GM19372 (cell line): ENCODE measurements at regions not wholly inside any gene's neighbourhood (a gene's known extent, or its start where the extent isn't known, plus 50 kb on each side); places are given as distances from the start of the nearest gene placed in this dataset.
"Not testable (repeated sequence)": the region's sequence is repeated elsewhere in the genome, so short reads cannot be mapped to it uniquely, and the experiment has no call there.

ENCODE experiments used
- ATAC-seq: cut with Tn5 transposase; IDR thresholded peaks from one replicate; pipeline ENCODE4 v1.9.1; 2021; ENCODE audit warnings: mild to moderate bottlenecking, low read depth, moderate library complexity; ENCODE audit not compliant: unreplicated experiment

GRCh38 chr3:194877291-194878119 is 191.8 kb downstream of the FAM43A start:
- no peak for ATAC-seq

- ATAC-seq = no peak
Measured at GRCh38 chr3:194879126-194879877, 193.6 kb downstream of the FAM43A start.

DNA sequence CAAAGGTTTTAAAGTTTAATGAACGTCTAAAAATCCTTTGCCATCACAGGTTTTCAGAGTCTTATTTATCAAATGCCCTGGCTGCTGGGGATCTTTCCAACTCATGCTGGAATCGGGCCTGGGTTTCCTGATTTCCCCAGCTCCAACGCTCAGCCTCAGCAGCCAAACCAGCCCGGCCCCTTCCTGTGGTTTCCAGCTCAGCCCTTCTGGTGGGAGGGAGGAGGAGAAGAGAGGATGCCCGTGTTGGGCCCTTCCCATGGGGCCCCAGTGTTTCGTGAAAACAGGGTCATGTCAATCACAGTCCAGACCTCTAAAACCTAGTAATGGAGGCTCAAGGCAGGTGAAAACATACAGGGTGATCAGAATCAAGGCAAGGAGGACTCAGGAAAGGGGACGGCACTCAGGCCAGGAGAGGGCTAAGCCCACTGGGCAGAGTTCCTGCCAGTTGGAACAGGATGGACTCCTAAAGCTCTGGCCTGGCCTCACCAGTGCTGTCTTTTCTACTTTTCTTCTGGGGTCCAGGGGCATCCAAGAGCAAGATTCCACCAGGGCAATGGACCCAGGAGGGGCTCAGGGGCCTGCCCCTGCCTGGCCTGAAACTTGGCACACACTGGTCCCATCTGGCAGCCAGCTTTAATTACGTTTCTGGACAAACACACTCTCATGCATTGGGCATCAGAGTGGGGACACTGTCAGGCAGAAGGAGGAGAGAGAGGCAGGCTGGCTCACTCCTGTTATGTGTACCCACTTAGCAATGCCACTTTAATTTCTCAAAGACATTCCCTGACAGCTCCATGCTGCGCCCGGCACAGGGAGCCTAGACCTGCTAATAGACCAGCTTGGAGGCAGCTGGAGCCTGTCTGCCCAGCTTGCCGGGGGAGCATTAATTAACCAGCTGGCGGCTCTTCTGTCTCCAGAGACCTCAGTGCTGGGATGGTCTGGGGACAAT is 194.6 kb downstream of the FAM43A start:
- no peak for ATAC-seq

DNA sequence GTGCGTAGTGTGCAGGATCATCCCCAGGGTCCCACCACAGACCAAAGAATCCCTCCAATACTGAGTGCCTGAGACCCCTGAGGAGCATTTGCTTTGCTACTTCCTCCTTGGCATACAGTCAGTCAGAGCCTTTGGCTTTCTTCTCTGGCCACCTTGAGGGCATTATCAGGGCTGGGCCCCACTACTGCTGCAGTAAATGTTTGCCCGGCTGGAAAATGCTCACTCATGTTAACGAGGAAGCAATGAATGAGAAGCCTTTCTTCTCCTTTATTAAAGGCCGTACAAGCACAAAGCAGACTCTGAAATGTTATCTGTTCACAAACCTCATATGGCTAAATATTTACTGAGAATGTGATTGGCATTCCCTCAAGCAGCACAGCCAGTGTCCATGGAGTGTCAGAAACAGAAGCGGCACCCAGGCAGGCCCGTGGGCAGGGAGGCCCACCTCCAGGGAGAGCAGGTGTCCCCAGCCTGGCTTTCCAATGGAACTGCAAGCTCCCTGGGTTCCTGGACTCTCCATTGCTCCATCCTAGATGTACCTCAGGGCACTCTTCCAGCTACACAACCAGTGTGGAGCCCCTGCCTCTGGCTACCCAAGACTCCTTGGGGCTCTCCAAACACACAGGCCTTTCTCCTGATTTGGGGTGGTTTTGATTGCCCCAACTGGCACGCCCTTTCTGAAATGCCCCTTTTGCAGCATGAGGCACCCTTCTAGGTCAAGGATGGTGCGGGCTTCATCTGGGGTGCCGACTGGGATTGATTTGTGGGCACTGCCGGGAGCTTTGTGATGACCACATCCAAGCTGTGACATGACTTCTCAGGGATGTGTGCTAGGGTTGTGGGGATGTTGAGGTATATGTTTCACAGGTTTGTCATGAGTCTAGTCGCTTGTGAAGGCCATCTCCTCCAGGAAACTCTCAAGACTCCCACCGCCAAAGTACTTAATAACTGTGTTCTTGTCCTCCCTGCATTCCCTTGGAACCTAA is 195.6 kb downstream of the FAM43A start:
- ATAC-seq = no peak

DNA sequence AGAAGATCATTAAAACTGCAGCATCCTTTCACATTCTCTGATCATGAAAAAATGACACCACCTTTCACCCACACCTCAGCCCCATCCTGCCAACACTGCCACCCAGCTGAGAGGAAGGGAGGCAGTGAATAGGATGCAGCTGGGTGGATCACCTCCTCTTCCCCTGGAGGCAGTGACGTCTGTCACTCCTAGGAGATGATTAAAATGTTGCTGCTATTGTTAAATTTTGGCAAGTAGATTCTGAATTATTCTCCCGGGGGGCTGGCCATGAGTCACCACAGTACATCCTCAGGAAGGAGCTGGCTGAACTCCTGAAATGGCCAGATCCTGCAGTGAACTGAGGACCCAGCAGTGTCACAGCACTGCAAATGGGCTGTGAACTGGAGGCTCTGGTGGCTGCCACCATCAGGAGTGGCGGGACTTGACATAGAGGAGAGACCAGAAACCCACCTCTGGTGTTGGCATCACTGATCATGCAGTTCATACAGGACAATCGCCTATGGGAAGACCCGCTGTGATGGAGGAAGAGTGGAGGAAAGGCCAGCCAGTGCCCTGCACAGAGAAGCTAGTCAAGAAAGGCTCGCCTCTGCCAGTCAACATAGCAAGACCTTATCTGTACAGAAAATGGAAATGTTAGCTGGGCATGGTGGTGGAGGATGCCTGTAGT is 199.1 kb downstream of the FAM43A start:
- ATAC-seq = no peak

- ATAC-seq = no peak
Measured at GRCh38 chr3:194885766-194886165, 200.1 kb downstream of the FAM43A start.

DNA sequence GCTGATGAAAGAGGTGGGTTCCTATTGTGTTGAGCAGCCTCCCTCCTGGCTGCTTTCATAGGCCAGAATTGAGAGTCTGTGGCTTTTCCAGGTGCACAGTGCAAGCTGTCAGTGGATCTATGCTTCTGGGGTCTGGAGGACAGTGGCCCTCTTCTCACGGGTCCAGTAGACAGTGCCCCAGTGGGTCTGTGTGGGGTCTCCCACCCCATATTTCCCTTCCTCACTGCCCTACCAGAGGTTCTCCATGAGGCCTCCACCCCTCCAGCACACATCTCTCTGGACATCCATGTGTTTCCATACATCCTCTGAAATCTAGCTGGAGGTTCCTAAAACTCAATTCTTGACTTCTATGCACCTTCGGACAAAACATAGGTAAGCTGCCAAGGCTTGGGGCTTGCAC is 201.2 kb downstream of the FAM43A start:
- no peak for ATAC-seq

GRCh38 chr3:194888062-194888461 is 202.4 kb downstream of the FAM43A start:
- ATAC-seq = not testable (repeated sequence)

DNA sequence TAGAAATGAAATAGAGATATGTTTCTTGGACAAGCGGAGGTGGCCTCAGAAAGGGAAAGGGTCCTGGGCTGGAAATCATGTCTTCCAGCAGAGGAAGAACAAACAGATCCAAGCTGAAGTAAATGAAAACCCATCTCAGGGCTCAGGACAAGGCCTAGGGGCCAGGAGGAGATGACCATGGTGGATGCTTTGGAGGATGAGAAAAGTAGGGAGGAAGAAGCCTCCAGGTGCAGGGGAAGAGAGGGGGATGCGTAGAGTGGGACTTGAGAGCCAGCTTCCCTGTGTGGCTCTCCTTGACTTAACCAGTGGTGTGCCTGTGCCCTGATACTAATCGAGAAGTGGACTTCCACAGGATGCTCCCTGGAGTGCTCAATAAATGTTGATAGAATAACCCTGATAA is 203.2 kb downstream of the FAM43A start:
- no peak for ATAC-seq

DNA sequence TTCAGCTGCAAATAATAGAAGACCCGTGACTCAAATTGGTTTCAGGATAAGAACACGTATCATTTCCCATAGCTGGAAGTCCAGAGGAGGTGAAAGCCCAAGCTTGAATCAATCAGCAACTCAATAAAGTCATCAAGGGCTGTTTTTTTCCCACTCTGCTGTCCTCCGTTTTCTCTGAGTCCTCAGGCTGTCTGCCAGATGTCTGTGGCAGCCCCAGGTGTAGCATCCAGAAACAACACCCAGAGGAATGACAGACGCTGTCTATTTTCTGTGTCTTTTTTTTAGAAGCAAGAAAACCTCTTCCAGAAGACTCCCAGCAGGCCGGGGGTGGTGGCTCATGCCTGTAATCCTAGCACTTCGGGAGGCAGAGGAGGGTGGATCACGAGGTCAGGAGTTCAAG is 204.4 kb downstream of the FAM43A start:
- no peak for ATAC-seq

DNA sequence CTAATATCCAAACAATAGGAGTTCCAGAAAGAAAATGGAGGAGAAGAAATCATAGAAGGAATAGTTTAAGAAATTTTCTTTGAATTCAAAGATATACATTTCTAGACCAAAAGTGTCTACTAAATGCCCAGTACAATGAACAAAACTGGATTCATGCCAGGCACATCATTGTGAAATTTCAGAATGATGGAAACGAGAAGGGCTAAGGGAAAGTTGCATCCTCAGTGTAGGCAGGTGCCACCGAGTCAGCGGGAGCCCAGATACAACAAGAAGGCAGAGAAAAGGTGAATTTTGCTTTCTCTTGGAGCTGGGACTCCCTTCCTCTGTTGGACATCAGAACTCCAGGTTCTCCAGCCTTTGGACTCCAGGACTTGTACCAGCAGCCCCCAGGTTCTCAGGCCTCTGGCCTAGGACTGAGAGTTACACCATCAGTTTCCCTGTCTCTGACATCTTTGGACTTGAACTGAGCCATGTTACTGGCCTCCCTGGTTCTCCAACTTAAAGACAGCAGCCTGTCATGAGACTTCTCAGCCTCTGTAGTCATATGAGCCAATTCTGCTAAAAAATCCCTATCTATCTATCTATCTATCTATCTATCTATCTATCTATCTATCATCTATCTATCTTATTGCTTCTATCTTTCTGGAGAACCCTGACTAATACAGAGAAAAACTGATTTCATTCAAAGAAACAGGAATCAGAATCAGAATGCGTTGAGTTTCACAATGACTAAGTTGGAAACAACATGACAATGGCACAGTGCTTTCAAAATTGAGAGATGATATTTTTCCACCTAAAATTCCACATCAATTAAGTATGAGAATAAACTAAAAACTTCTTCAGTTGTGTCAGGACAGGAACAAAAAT is 207.7 kb downstream of the FAM43A start:
- no peak for ATAC-seq

- ATAC-seq = no peak
Measured at GRCh38 chr3:194894538-194894937, 208.9 kb downstream of the FAM43A start.

- ATAC-seq = no peak
Measured at GRCh38 chr3:194900854-194901522, 215.3 kb downstream of the FAM43A start.

GRCh38 chr3:194903447-194903846 is 217.8 kb downstream of the FAM43A start:
- ATAC-seq = not testable (repeated sequence)

DNA sequence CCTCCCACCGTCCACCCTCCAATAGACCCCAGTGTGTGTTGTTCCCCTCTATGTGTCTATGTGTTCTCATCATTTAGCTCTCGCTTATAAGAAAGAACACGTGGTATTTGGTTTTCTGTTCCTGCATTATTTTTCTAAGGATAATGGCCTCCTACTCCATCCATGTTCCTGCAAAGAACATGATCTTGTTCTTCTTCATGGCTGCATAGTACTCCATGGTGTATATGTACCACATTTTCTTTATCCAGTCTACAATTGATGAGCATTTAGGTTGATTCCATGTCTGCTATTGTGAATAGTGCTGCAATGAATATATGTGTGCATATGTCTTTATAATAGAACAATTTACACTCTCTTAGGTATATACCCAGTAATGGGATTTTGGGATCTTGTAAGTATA is 219.3 kb downstream of the FAM43A start:
- ATAC-seq = not testable (repeated sequence)

- no peak for ATAC-seq
Measured at GRCh38 chr3:194905696-194906095, 220.0 kb downstream of the FAM43A start.

GRCh38 chr3:194906229-194906629 is 220.5 kb downstream of the FAM43A start:
- no peak for ATAC-seq
